Lower lobe of right lung (tissue), 2 donors: ENCODE measurements at regions not wholly inside any gene's neighbourhood (a gene's known extent, or its start where the extent isn't known, plus 50 kb on each side); places are given as distances from the start of the nearest gene placed in this dataset.
"Not testable (repeated sequence)": the region's sequence is repeated elsewhere in the genome, so short reads cannot be mapped to it uniquely, and the experiment has no call there.

ENCODE experiments used
- ATAC-seq, 2 donors: fragments of 200-7000 bp; cut with Tn5 transposase; one replicate each; pipeline ENCODE4 v1.9.1; 2020 to 2022; ENCODE audit warnings: mild to moderate bottlenecking in 2 of 2, moderate library complexity in 2 of 2
- DNase-seq: peaks from one replicate; pipeline ENCODE4 v3.0.0-alpha.2; 2020
- H3K27ac ChIP-seq: fragments of 200-600 bp; one replicate; pipeline ENCODE4 v1.8.0; 2022
- H3K27me3 ChIP-seq: fragments of 200-600 bp; one replicate; pipeline ENCODE4 v1.8.0; 2022; ENCODE audit warnings: low read depth
- H3K36me3 ChIP-seq: fragments of 200-600 bp; one replicate; pipeline ENCODE4 v1.8.0; 2022; ENCODE audit warnings: mild to moderate bottlenecking
- H3K4me1 ChIP-seq: fragments of 200-600 bp; one replicate; pipeline ENCODE4 v1.8.0; 2022
- H3K4me3 ChIP-seq: fragments of 200-600 bp; one replicate; pipeline ENCODE4 v1.8.0; 2022; ENCODE audit warnings: mild to moderate bottlenecking
- H3K9me3 ChIP-seq: fragments of 200-600 bp; one replicate; pipeline ENCODE4 v1.8.0; 2022
- CTCF ChIP-seq: fragments of 200-600 bp; IDR thresholded peaks from one replicate; pipeline ENCODE4 v1.8.0; 2022; ENCODE audit warnings: antibody characterized with exemption, mild to moderate bottlenecking
- intact Hi-C: fragments of 100-400 bp; cut with DNase I; formaldehyde crosslinking; loops from one replicate; pipeline ENCODE4 v1.11.0; 2022
- donor health status: DM: no; HTN: yes; CAD: no; lungs with severe emphysema.

GRCh38 chr21:15976807-15977206, 247.0 kb downstream of the USP25 start:
- Histone ChIP-seq H3K27ac (no peak overlapping the region), H3K36me3 (no peaks in the 10 kb centered on the region), H3K9me3 (no peaks in the 10 kb centered on the region), H3K27me3 (no peaks in the 10 kb centered on the region), H3K4me1 (no peaks in the 10 kb centered on the region), H3K4me3 (no peak overlapping the region)
- intact Hi-C loops, result no loop called here
- no peak for TF ChIP-seq CTCF
- ATAC-seq (no peak), DNase-seq (no peak)

GRCh38 chr21:15978215-15978738, 248.5 kb downstream of the USP25 start:
- DNase-seq, result no peak
- Histone ChIP-seq H3K27ac (no peak overlapping the region), H3K27me3 (no peaks in the 10 kb centered on the region), H3K4me1 (no peaks in the 10 kb centered on the region), H3K9me3 (no peaks in the 10 kb centered on the region), H3K36me3 (no peaks in the 10 kb centered on the region), H3K4me3 (no peak overlapping the region)
- no peak for TF ChIP-seq CTCF
- ATAC-seq, result peak in 1 of 2 donors; percentile 47
- intact Hi-C loops, result no loop called here

- H3K36me3 ChIP-seq, H3K4me1 ChIP-seq, ATAC-seq, intact Hi-C loops, DNase-seq, H3K4me3 ChIP-seq, H3K27me3 ChIP-seq, H3K27ac ChIP-seq, H3K9me3 ChIP-seq: not testable (repeated sequence)
Measured at GRCh38 chr21:15979493-15979892, 249.7 kb downstream of the USP25 start.

- ATAC-seq (no peak), DNase-seq (no peak)
- intact Hi-C loops, result no loop called here
- H3K4me1 ChIP-seq, result no peaks in the 10 kb centered on the region
- no peak overlapping the region for H3K27ac ChIP-seq
- TF ChIP-seq CTCF, result no peak
- H3K9me3 ChIP-seq, result no peaks in the 10 kb centered on the region
- H3K36me3 ChIP-seq, result no peaks in the 10 kb centered on the region
- no peak overlapping the region for H3K4me3 ChIP-seq
- H3K27me3 ChIP-seq, result no peaks in the 10 kb centered on the region
Measured at GRCh38 chr21:15986277-15986676, 256.5 kb downstream of the USP25 start.

- ATAC-seq (no peak), DNase-seq (no peak)
- TF ChIP-seq CTCF, result no peak
- intact Hi-C loops, result no loop called here
- no peaks in the 10 kb centered on the region for H3K4me1 ChIP-seq
- no peak overlapping the region for H3K4me3 ChIP-seq
- no peaks in the 10 kb centered on the region for H3K27me3 ChIP-seq
- no peaks in the 10 kb centered on the region for H3K36me3 ChIP-seq
- H3K27ac ChIP-seq, result no peak overlapping the region
- no peaks in the 10 kb centered on the region for H3K9me3 ChIP-seq
Measured at GRCh38 chr21:15992171-15992570, 262.4 kb downstream of the USP25 start.

GRCh38 chr21:15993951-15994350, 264.2 kb downstream of the USP25 start:
- H3K4me1 ChIP-seq, result no peaks in the 10 kb centered on the region
- no peak overlapping the region for H3K27ac ChIP-seq
- no peaks in the 10 kb centered on the region for H3K36me3 ChIP-seq
- ATAC-seq, result no peak
- no peak for DNase-seq
- H3K27me3 ChIP-seq, result no peaks in the 10 kb centered on the region
- no peak overlapping the region for H3K4me3 ChIP-seq
- no peak for TF ChIP-seq CTCF
- intact Hi-C loops, result no loop called here
- no peaks in the 10 kb centered on the region for H3K9me3 ChIP-seq
